ENCODE measurements at regions not wholly inside any gene's neighbourhood (a gene's known extent, or its start where the extent isn't known, plus 50 kb on each side); places are given as distances from the start of the nearest gene placed in this dataset.

- H3K4me1 ChIP-seq (ENCODE audit: control insufficient read depth in 1 of 2, insufficient read depth in 2 of 2, low read depth in 1 of 2, low read length in 1 of 2), result peaks cover 8 to 16% of the 10 kb centered on the region in 2 experiments; a peak in 3 of 4 replicates
- H3K79me2 ChIP-seq (ENCODE audit: insufficient read depth), result no peaks in the 10 kb centered on the region
- 3% methylated on average over 5 of the region's 5 CpGs for WGBS (ENCODE audit: low lambda C conversion rate)
- peak overlapping the region; percentile 89 to 98 for H3K27ac ChIP-seq (ENCODE audit: low read depth in 2 of 2, low read length in 1 of 2)
- no peaks in the 10 kb centered on the region for H3K9me2 ChIP-seq
- no peaks in the 10 kb centered on the region for H3K9me3 ChIP-seq
- peak overlapping the region; percentile 65 for H2AFZ ChIP-seq (ENCODE audit: low read depth)
- no peaks in the 10 kb centered on the region for H4K20me1 ChIP-seq (ENCODE audit: insufficient read depth)
- peak; percentile 33 for DNase-seq
- peak overlapping the region; percentile 27 to 45; a peak in 3 of 4 replicates for H3K4me3 ChIP-seq (ENCODE audit: low read depth in 2 of 2, low read length in 1 of 2)
- H3K27me3 ChIP-seq (ENCODE audit: insufficient read depth), result no peaks in the 10 kb centered on the region
- no peaks in the 10 kb centered on the region for H3K36me3 ChIP-seq (replicated peaks in 1 of 2; ENCODE audit: control insufficient read depth in 1 of 2, insufficient read depth in 2 of 2, low read length in 1 of 2)
- H3K9ac ChIP-seq, result peak overlapping the region; percentile 67
- peak overlapping the region; percentile 64 for H3K4me2 ChIP-seq
- H3F3A ChIP-seq (replicated peaks; ENCODE audit: insufficient read depth), result peaks cover 13% of the 10 kb centered on the region
- POLR2A ChIA-PET, result no interaction called here
- CTCF ChIA-PET, result no interaction called here
- TF ChIP-seq EZH2phosphoT487 (IDR thresholded peaks at IDR 0.05; ENCODE audit: borderline replicate concordance, low read depth) (no peak), GABPA (IDR thresholded peaks at IDR 0.05; ENCODE audit: low read depth) (peak; percentile 7; the same call in 1 of the 2 replicates), FOXM1 (IDR thresholded peaks at IDR 0.05; ENCODE audit: low read depth) (peak; percentile 84), JUND (IDR thresholded peaks at IDR 0.05) (peak; percentile 98), FOSL2 (IDR thresholded peaks at IDR 0.05; ENCODE audit: borderline replicate concordance, low read depth) (peak; percentile 91), MEF2A (IDR thresholded peaks at IDR 0.05; ENCODE audit: borderline replicate concordance, low read depth) (peak; percentile 96), TCF12 (IDR thresholded peaks at IDR 0.05) (peak; percentile 96), RXRA (IDR thresholded peaks at IDR 0.05; ENCODE audit: borderline replicate concordance, low read depth) (peak; percentile 100), RCOR1 (IDR thresholded peaks at IDR 0.05; ENCODE audit: low read length) (no peak; the same call in 1 of the 2 replicates), SIN3A (IDR thresholded peaks at IDR 0.05; ENCODE audit: borderline replicate concordance, low read depth, low read length) (no peak), MXI1 (IDR thresholded peaks at IDR 0.05; ENCODE audit: low read depth, low read length) (0 out of 2 replicates have a peak, but pooled peaks have one; percentile 32), CHD2 (IDR thresholded peaks at IDR 0.05; ENCODE audit: low read length, partially characterized antibody) (no peak), NFIC (IDR thresholded peaks at IDR 0.05; ENCODE audit: borderline replicate concordance) (peak; percentile 99), TEAD4 (IDR thresholded peaks at IDR 0.05; ENCODE audit: borderline replicate concordance, insufficient read depth) (peak; percentile 74; the same call in 1 of the 2 replicates), RFX5 (IDR thresholded peaks at IDR 0.05; ENCODE audit: low read length) (0 out of 2 replicates have a peak, but pooled peaks have one; percentile 7), TAF1 (IDR thresholded peaks at IDR 0.05; ENCODE audit: borderline replicate concordance, low read depth, low read length) (no peak), ELF1 (IDR thresholded peaks at IDR 0.05) (no peak), IRF3 (IDR thresholded peaks at IDR 0.05; ENCODE audit: low read depth, low read length) (no peak), NRF1 (IDR thresholded peaks at IDR 0.05; ENCODE audit: low read depth, low read length) (no peak), FOXJ3 (CRISPR knock-in tag; IDR thresholded peaks at IDR 0.05) (no peak)
- TF ChIP-seq, protein P1, sequence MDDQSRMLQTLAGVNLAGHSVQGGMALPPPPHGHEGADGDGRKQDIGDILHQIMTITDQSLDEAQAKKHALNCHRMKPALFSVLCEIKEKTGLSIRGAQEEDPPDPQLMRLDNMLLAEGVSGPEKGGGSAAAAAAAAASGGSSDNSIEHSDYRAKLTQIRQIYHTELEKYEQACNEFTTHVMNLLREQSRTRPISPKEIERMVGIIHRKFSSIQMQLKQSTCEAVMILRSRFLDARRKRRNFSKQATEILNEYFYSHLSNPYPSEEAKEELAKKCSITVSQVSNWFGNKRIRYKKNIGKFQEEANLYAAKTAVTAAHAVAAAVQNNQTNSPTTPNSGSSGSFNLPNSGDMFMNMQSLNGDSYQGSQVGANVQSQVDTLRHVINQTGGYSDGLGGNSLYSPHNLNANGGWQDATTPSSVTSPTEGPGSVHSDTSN (IDR thresholded peaks at IDR 0.05), result peak; percentile 85
- TF ChIP-seq, protein P2, sequence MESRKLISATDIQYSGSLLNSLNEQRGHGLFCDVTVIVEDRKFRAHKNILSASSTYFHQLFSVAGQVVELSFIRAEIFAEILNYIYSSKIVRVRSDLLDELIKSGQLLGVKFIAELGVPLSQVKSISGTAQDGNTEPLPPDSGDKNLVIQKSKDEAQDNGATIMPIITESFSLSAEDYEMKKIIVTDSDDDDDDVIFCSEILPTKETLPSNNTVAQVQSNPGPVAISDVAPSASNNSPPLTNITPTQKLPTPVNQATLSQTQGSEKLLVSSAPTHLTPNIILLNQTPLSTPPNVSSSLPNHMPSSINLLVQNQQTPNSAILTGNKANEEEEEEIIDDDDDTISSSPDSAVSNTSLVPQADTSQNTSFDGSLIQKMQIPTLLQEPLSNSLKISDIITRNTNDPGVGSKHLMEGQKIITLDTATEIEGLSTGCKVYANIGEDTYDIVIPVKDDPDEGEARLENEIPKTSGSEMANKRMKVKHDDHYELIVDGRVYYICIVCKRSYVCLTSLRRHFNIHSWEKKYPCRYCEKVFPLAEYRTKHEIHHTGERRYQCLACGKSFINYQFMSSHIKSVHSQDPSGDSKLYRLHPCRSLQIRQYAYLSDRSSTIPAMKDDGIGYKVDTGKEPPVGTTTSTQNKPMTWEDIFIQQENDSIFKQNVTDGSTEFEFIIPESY (IDR thresholded peaks at IDR 0.05; ENCODE audit: borderline replicate concordance, low read depth), result no peak
- TF ChIP-seq, protein P3, sequence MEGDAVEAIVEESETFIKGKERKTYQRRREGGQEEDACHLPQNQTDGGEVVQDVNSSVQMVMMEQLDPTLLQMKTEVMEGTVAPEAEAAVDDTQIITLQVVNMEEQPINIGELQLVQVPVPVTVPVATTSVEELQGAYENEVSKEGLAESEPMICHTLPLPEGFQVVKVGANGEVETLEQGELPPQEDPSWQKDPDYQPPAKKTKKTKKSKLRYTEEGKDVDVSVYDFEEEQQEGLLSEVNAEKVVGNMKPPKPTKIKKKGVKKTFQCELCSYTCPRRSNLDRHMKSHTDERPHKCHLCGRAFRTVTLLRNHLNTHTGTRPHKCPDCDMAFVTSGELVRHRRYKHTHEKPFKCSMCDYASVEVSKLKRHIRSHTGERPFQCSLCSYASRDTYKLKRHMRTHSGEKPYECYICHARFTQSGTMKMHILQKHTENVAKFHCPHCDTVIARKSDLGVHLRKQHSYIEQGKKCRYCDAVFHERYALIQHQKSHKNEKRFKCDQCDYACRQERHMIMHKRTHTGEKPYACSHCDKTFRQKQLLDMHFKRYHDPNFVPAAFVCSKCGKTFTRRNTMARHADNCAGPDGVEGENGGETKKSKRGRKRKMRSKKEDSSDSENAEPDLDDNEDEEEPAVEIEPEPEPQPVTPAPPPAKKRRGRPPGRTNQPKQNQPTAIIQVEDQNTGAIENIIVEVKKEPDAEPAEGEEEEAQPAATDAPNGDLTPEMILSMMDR (IDR thresholded peaks at IDR 0.05), result no peak
Measured at GRCh38 chr2:160666154-160667060, 172.8 kb upstream of the RBMS1 start.

Measured in SK-N-SH (cell line).